CD4-positive, alpha-beta T cell (primary cell): ENCODE measurements at regions not wholly inside any gene's neighbourhood (a gene's known extent, or its start where the extent isn't known, plus 50 kb on each side); places are given as distances from the start of the nearest gene placed in this dataset.

Source experiments
- ATAC-seq: fragments of 200-7000 bp; cut with Tn5 transposase; one replicate; pipeline ENCODE4 v1.10.0; 2022; ENCODE audit warnings: mild to moderate bottlenecking; ENCODE audit not compliant: poor library complexity
- CTCF ChIA-PET: fragments of 350-600 bp; sonication (Branson Sonifier 250); formaldehyde crosslinking; loops from one replicate; lab custom pipeline; 2021; ENCODE audit warnings: antibody characterized with exemption, inconsistent platforms; lab: Charles Lee
- POLR2A ChIA-PET: fragments of 350-600 bp; sonication (Branson Sonifier 250); formaldehyde crosslinking; loops from one replicate; lab custom pipeline; 2021; ENCODE audit warnings: antibody characterized with exemption, inconsistent platforms; lab: Charles Lee
- DNase-seq, 14 experiments: peaks; one replicate each; pipeline ENCODE4 v3.0.0-alpha.2; 2013 to 2020; ENCODE audit warnings: mixed read lengths in 2 of 14
- H3K27ac ChIP-seq, 2 donors: one replicate each; pipeline versions ENCODE4 v1.5.1 to v1.7.0; 2013; ENCODE audit warnings: low read length in 2 of 2, low read depth in 1 of 2, mild to moderate bottlenecking in 1 of 2
- H3K27me3 ChIP-seq, 2 experiments: 1 replicate in 1 of 2; 2 replicates in 1 of 2; pipeline versions ENCODE4 v1.6.1 to v1.7.0; 2013; ENCODE audit warnings: low read length in 2 of 2, control low read depth in 1 of 2, mild to moderate bottlenecking in 1 of 2, moderate library complexity in 1 of 2; ENCODE audit not compliant: insufficient read depth in 2 of 2, control insufficient read depth in 1 of 2
- H3K36me3 ChIP-seq: one replicate; pipeline ENCODE4 v1.6.1; 2013; ENCODE audit warnings: low read length, control low read depth; ENCODE audit not compliant: insufficient read depth
- H3K4me1 ChIP-seq: one replicate; pipeline ENCODE4 v1.6.1; 2013; ENCODE audit warnings: low read length, control low read depth; ENCODE audit not compliant: insufficient read depth
- H3K4me3 ChIP-seq: one replicate; pipeline ENCODE4 v1.5.1; 2013; ENCODE audit warnings: mild to moderate bottlenecking, low read length, moderate library complexity
- H3K9me3 ChIP-seq, 2 experiments: 1 replicate in 1 of 2; 2 replicates in 1 of 2; pipeline versions ENCODE4 v1.6.1 to v1.7.0; 2013; ENCODE audit warnings: low read length in 2 of 2, mild to moderate bottlenecking in 2 of 2, control low read depth in 1 of 2, moderate library complexity in 1 of 2; ENCODE audit not compliant: control insufficient read depth in 1 of 2, insufficient read depth in 1 of 2
- H3K27ac Mint-ChIP-seq: one replicate; pipeline ENCODE4 v1.8.0; 2020; ENCODE audit warnings: mixed read lengths
- H3K27me3 Mint-ChIP-seq: one replicate; pipeline ENCODE4 v1.8.0; 2021; ENCODE audit warnings: mixed read lengths
- H3K36me3 Mint-ChIP-seq: one replicate; pipeline ENCODE4 v1.8.0; 2021; ENCODE audit warnings: low read depth, mixed read lengths
- H3K4me1 Mint-ChIP-seq: one replicate; pipeline ENCODE4 v1.8.0; 2021; ENCODE audit warnings: low read depth, mixed read lengths
- H3K4me3 Mint-ChIP-seq: one replicate; pipeline ENCODE4 v1.8.0; 2020; ENCODE audit warnings: mild to moderate bottlenecking, mixed read lengths
- H3K9me3 Mint-ChIP-seq: one replicate; pipeline ENCODE4 v1.8.0; 2020; ENCODE audit warnings: mixed read lengths
- CTCF ChIP-seq: fragments of 200-600 bp; IDR thresholded peaks from one replicate; pipeline ENCODE4 v1.8.0; 2022; ENCODE audit warnings: antibody characterized with exemption, mild to moderate bottlenecking
- intact Hi-C, 2 experiments: fragments of 100-400 bp; cut with DNase I in 1 of 2; cut with micrococcal nuclease in 1 of 2; formaldehyde crosslinking; loops; one replicate each; pipeline versions ENCODE4 v1.15.1 to v1.9.0; 2023 to 2025; cut with DNase I, micrococcal nuclease

GRCh38 chr9:88745276-88746001, 210.5 kb downstream of the NXNL2 start:
- ChIA-PET POLR2A (no interaction called here), CTCF (no interaction called here)
- Mint-ChIP-seq H3K36me3 (no peaks in the 10 kb centered on the region), H3K27me3 (peaks cover 14% of the 10 kb centered on the region), H3K9me3 (no peaks in the 10 kb centered on the region), H3K4me3 (no peak overlapping the region), H3K27ac (no peak overlapping the region), H3K4me1 (no peaks in the 10 kb centered on the region)
- H3K9me3 ChIP-seq, result no peaks in the 10 kb centered on the region
- no peak for TF ChIP-seq CTCF
- no peak overlapping the region for H3K4me3 ChIP-seq
- H3K36me3 ChIP-seq, result no peaks in the 10 kb centered on the region
- no peaks in the 10 kb centered on the region for H3K27me3 ChIP-seq
- DNase-seq, result no peak
- no peaks in the 10 kb centered on the region for H3K4me1 ChIP-seq
- intact Hi-C loops, result no loop called here
- no peak for ATAC-seq
- no peak overlapping the region for H3K27ac ChIP-seq

- intact Hi-C loops, result no loop called here
- Mint-ChIP-seq H3K4me1 (no peaks in the 10 kb centered on the region), H3K4me3 (no peak overlapping the region), H3K27ac (no peak overlapping the region), H3K27me3 (peaks cover 14% of the 10 kb centered on the region), H3K36me3 (no peaks in the 10 kb centered on the region), H3K9me3 (no peaks in the 10 kb centered on the region)
- CTCF ChIA-PET, result no interaction called here
- no peaks in the 10 kb centered on the region for H3K4me1 ChIP-seq
- no peaks in the 10 kb centered on the region for H3K27me3 ChIP-seq
- no peak overlapping the region for H3K27ac ChIP-seq
- ATAC-seq, result no peak
- TF ChIP-seq CTCF, result no peak
- H3K4me3 ChIP-seq, result no peak overlapping the region
- peaks cover 0 to 2% of the 10 kb centered on the region in 2 experiments for H3K9me3 ChIP-seq
- no peak for DNase-seq
- POLR2A ChIA-PET, result no interaction called here
- no peaks in the 10 kb centered on the region for H3K36me3 ChIP-seq
Observed at GRCh38 chr9:88746029-88746742, 211.2 kb downstream of the NXNL2 start.

- CTCF ChIA-PET, result no interaction called here
- no peaks in the 10 kb centered on the region for H3K4me1 Mint-ChIP-seq
- Histone ChIP-seq H3K36me3 (no peaks in the 10 kb centered on the region), H3K9me3 (peaks cover 0 to 8% of the 10 kb centered on the region in 2 experiments), H3K27ac (no peak overlapping the region), H3K4me1 (no peaks in the 10 kb centered on the region), H3K27me3 (no peaks in the 10 kb centered on the region), H3K4me3 (no peak overlapping the region)
- ATAC-seq (no peak), DNase-seq (no peak)
- H3K4me3 Mint-ChIP-seq, result no peak overlapping the region
- H3K36me3 Mint-ChIP-seq, result no peaks in the 10 kb centered on the region
- H3K9me3 Mint-ChIP-seq, result no peaks in the 10 kb centered on the region
- intact Hi-C loops, result no loop called here
- POLR2A ChIA-PET, result no interaction called here
- H3K27ac Mint-ChIP-seq, result no peak overlapping the region
- TF ChIP-seq CTCF, result no peak
- H3K27me3 Mint-ChIP-seq, result peaks cover 9% of the 10 kb centered on the region
Observed at GRCh38 chr9:88746743-88747398, 211.9 kb downstream of the NXNL2 start.
